ENCODE measurements at regions not wholly inside any gene's neighbourhood (a gene's known extent, or its start where the extent isn't known, plus 50 kb on each side); places are given as distances from the start of the nearest gene placed in this dataset.
A peak's percentile ranks its signal among the peaks of the same experiment; 100 is the strongest.

DNA sequence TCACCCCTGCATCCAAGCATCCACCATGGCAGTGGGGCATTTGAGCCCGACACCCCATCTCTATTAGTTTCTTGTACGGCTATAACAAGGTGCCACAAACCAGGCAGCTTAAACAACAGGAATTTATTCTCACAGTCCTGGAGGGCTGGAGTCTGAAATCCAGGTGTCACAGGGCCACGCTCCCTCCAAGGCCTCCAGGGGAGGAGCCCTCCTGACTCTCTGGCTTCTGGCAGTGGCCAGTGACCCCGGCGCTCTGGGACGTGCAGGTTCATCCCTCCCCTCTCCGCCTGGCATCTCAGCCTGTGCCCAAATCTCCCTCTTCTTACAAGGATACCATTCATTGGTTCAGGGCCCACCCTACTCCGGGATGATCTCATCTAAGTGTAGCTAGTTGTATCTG is 394.5 kb upstream of the IRX1 start:
- DNase-seq, result no peak
- intact Hi-C loops (cut with DNase I), result no loop called here
- FAIRE-seq, result no peak
- no peaks in the 10 kb centered on the region for H3K36me3 ChIP-seq (ENCODE audit: control insufficient read depth in 2 of 3, insufficient read depth in 3 of 3, low read length in 3 of 3)
- H3K27me3 ChIP-seq (ENCODE audit: control insufficient read depth, insufficient read depth, low read length), result peaks cover 21% of the 10 kb centered on the region
- H3K4me1 ChIP-seq (ENCODE audit: control insufficient read depth in 2 of 3, insufficient read depth in 2 of 3, low read depth in 1 of 3, low read length in 3 of 3), result peaks cover 0 to 4% (median 0%) of the 10 kb centered on the region in 3 donors
- H3K9me3 ChIP-seq (ENCODE audit: control insufficient read depth in 2 of 3, insufficient read depth in 1 of 3, low read length in 3 of 3), result no peaks in the 10 kb centered on the region
- no peak overlapping the region for H3K27ac ChIP-seq (ENCODE audit: low read depth in 2 of 2, low read length in 2 of 2)
- H3K9ac ChIP-seq (ENCODE audit: low read length in 3 of 3), result no peak overlapping the region
- TF ChIP-seq, protein P1, sequence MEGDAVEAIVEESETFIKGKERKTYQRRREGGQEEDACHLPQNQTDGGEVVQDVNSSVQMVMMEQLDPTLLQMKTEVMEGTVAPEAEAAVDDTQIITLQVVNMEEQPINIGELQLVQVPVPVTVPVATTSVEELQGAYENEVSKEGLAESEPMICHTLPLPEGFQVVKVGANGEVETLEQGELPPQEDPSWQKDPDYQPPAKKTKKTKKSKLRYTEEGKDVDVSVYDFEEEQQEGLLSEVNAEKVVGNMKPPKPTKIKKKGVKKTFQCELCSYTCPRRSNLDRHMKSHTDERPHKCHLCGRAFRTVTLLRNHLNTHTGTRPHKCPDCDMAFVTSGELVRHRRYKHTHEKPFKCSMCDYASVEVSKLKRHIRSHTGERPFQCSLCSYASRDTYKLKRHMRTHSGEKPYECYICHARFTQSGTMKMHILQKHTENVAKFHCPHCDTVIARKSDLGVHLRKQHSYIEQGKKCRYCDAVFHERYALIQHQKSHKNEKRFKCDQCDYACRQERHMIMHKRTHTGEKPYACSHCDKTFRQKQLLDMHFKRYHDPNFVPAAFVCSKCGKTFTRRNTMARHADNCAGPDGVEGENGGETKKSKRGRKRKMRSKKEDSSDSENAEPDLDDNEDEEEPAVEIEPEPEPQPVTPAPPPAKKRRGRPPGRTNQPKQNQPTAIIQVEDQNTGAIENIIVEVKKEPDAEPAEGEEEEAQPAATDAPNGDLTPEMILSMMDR (IDR thresholded peaks at IDR 0.05; ENCODE audit: borderline replicate concordance, extremely low read depth, insufficient read depth), result no peak
- no peak overlapping the region for H3K4me3 ChIP-seq (ENCODE audit: low read length in 3 of 3)

DNA sequence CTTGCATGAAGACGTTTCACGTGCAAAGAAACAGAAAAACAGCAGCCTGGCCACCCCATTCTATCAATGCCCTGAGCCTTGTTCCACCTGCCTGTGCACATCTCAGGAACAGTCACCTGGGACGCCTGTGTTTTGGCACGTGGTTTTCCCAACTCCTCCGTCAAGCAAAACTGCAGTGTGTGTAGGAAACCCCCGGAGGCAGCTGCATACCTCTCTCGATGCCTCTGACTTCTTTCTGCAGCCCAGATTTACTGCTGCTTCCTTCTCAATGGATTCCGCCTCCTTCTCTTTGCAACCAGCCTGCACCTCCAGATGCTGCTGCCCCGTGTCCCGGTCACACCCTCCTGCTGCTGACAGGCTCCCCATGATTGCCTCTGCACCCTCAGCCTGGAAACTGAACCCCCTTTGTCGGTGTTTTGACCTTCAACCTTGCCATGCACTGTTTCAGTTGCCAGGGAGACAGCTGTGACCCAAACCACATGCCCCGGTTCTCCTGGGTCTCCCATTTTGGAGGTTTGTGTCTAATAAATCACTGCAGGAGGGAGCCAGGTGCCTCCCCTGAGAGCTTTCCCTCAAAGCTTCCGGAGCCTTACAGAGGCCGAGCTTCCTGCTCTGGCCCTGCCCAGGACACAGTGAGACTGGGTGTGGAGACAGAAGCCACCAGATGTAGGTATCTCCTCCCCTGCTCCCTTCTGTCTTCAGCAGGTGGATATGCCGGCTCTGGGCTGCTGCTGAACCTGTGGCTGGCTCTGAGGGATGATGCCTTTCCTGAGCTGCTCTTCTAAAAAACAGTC is 395.5 kb upstream of the IRX1 start:
- TF ChIP-seq, protein P1 (IDR thresholded peaks at IDR 0.05; ENCODE audit: borderline replicate concordance, extremely low read depth, insufficient read depth), result no peak
- Histone ChIP-seq H3K36me3 (ENCODE audit: control insufficient read depth in 2 of 3, insufficient read depth in 3 of 3, low read length in 3 of 3) (no peaks in the 10 kb centered on the region), H3K9ac (ENCODE audit: low read length in 3 of 3) (no peak overlapping the region), H3K9me3 (ENCODE audit: control insufficient read depth in 2 of 3, insufficient read depth in 1 of 3, low read length in 3 of 3) (no peaks in the 10 kb centered on the region), H3K27ac (ENCODE audit: low read depth in 2 of 2, low read length in 2 of 2) (no peak overlapping the region), H3K4me1 (ENCODE audit: control insufficient read depth in 2 of 3, insufficient read depth in 2 of 3, low read depth in 1 of 3, low read length in 3 of 3) (peaks cover 0 to 4% (median 0%) of the 10 kb centered on the region in 3 donors), H3K4me3 (ENCODE audit: low read length in 3 of 3) (no peak overlapping the region), H3K27me3 (ENCODE audit: control insufficient read depth, insufficient read depth, low read length) (peaks cover 23% of the 10 kb centered on the region)
- intact Hi-C loops (cut with DNase I), result no loop called here
- DNase-seq, result peak in 4 of 5 donors; percentile 58 to 71 (median 65)
- no peak for FAIRE-seq

DNA sequence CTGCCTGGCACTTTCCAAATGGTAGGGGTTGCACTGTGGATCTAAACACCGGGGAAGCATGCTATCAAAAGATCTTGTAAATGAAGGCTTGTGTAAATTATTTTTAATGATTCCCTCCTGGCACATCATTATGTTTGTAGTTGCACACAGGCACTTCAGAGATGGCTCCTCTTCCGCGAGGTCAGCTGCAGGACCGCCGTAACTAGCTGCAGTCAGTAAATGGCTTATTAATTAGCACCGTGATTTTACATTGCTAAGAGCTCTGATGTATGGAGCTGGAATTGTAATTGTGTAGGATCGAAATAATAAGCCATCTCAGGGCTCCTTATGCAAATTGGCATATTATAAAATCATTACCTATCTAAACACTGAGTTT is 397.6 kb upstream of the IRX1 start:
- H3K4me3 ChIP-seq (ENCODE audit: low read length in 3 of 3), result no peak overlapping the region
- FAIRE-seq (no peak), DNase-seq (no peak)
- peaks cover 23% of the 10 kb centered on the region for H3K27me3 ChIP-seq (ENCODE audit: control insufficient read depth, insufficient read depth, low read length)
- TF ChIP-seq, protein P1 (IDR thresholded peaks at IDR 0.05; ENCODE audit: borderline replicate concordance, extremely low read depth, insufficient read depth), result no peak
- no peaks in the 10 kb centered on the region for H3K9me3 ChIP-seq (ENCODE audit: control insufficient read depth in 2 of 3, insufficient read depth in 1 of 3, low read length in 3 of 3)
- intact Hi-C loops (cut with DNase I), result no loop called here
- H3K27ac ChIP-seq (ENCODE audit: low read depth in 2 of 2, low read length in 2 of 2), result no peak overlapping the region
- H3K36me3 ChIP-seq (ENCODE audit: control insufficient read depth in 2 of 3, insufficient read depth in 3 of 3, low read length in 3 of 3), result no peaks in the 10 kb centered on the region
- H3K9ac ChIP-seq (ENCODE audit: low read length in 3 of 3), result no peak overlapping the region
- peaks cover 0 to 4% (median 0%) of the 10 kb centered on the region in 3 donors for H3K4me1 ChIP-seq (ENCODE audit: control insufficient read depth in 2 of 3, insufficient read depth in 2 of 3, low read depth in 1 of 3, low read length in 3 of 3)
